Middle frontal gyrus (tissue), 1 donor: ENCODE measurements at regions not wholly inside any gene's neighbourhood (a gene's known extent, or its start where the extent isn't known, plus 50 kb on each side); places are given as distances from the start of the nearest gene placed in this dataset.
"Not testable (repeated sequence)": the region's sequence is repeated elsewhere in the genome, so short reads cannot be mapped to it uniquely, and the experiment has no call there.

Experiments
- DNase-seq: peaks from one replicate; pipeline ENCODE4 v3.0.0-alpha.2; 2015; ENCODE audit warnings: low spot score; ENCODE audit errors: extremely low spot score

DNA sequence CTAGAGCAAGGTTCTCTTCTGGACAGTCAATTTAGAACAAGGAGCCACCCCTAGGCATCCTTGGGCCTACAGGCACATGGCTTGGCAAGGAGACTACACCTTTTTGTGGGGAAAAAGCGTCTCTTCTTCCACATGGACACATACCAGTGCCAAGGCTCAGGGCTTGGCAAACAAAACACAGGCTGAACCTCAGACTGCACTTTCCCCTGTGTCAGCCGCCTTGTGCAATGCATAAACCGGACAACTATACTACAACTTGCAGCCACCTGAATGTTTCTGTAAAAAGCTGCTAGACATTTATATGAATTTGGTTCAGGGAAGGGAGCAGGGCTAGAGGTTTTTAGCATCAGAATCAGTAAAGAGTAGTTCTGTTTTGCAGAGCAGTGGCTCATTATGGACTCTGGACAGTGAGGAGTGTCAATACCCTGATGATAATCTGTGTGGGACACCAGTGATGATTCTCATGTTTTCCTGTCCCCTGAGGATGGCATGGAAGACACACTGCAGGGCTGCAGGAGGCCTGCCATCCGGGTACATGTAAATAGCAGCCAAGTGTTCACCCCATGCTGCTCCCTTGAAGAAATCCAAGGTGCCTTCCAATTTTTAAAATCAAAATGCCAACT lies 118.9 kb downstream of the GATA3 start:
- no peak for DNase-seq

DNA sequence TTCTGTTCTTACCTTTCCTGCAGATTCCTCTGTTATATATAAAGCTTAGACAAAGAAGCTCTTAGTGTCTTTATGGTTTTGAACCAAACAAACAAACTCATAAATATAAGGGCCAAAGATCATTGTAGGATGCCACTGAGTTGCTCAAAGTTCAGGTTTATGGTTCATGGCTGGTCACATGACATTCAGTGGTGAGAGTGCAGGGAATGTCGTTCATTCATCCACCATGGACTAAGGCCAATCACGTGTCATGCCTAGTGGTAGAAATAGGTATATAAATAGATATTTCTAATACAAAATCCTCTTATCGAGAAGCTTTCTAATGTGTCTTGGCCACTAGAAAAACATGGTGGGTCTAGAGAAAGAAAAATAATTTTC lies 119.4 kb downstream of the GATA3 start:
- DNase-seq: no peak

GRCh38 chr10:8174762-8175161 lies 120.3 kb downstream of the GATA3 start:
- DNase-seq: no peak

DNA sequence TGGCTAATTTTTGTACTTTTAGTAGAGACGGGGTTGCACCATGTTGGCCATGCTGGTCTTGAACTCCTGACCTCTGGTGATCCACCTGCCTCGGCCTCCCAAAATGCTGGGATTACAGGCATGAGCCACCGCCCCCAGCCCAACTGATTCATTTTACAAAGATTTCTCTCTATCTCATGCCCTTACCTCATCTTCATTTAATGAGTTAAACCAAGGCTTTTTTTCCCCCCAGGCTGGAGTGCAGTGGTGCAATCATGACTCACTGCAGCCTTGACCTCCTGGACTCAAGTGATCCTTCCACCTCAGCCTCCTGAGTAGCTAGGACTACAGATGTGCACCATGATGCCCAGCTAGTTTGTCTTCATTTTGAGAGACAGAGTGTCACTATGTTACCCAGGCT lies 123.0 kb downstream of the GATA3 start:
- not testable (repeated sequence) for DNase-seq

GRCh38 chr10:8179773-8180172 lies 125.3 kb downstream of the GATA3 start:
- not testable (repeated sequence) for DNase-seq

DNA sequence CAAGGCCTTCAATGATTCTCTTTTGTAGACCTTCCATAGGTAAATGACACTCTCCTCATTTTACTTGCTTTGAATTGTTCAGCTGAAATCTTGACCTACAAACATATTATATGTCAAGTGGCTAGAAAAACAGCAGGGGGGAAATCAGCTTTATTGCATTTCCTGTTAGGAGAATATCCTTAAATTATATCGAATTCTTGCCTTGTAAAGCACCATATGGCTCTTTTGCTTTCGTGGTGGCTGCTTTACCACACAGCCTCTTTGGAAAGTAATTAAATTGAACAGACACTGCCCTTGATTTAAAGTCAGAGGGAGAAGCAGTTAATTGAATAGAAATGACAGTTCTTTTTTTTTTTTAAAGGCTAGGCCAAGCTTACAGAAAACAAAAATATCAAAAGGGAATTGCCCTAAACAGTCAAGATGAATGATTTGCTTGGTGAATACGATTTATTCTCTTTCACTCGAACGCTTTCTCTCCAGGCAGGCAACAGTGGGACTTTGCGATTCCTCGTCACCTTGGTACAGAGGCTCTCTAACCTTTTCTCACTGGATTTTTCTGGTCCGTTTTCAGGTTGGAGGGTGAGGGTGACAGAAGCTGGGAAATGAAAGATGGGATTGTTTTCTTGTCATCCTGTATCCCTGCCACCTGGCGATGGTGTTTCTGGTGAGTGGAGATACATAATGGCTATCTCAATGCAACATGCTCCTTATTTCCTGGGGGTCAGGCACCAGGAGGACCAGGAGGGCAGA lies 126.0 kb downstream of the GATA3 start:
- no peak for DNase-seq

DNA sequence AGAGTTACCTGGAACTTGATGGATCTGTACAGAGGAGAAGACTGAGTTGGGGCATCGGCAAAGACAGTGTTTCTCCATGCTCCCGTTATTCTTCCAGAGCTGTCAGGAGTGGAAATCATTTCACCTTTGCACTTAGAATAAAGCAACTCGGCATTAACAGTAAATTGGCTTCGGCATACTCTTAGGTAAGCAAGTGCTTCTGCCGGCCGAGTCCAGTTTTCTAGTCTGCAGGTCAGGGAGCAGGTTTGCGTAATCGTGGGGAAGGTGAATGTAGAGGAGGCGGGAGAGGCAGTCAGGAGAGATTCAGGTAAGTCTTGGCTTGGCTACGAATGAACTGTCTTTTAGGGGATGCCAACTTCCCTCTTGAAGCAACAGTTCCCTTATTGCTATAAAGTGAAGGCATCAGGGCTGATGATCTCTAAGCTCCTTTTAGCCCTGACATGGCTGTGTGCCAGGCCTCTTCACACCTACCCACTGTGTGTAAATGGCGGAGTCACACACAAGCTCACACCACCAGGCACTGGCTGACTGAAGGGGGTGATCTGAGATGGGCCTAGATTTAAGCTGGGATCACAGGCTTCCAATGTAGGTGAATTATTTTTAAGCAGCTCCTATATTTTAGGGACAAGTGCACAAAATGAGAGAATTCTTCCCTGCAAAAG lies 127.1 kb downstream of the GATA3 start:
- DNase-seq: no peak

- DNase-seq: no peak
Observed at GRCh38 chr10:8182806-8183205, 128.3 kb downstream of the GATA3 start.

GRCh38 chr10:8183241-8183704 lies 128.8 kb downstream of the GATA3 start:
- DNase-seq: no peak

GRCh38 chr10:8187171-8187666 lies 132.7 kb downstream of the GATA3 start:
- no peak for DNase-seq

GRCh38 chr10:8189458-8189857 lies 135.0 kb downstream of the GATA3 start:
- DNase-seq: no peak

GRCh38 chr10:8192301-8192700 lies 137.8 kb downstream of the GATA3 start:
- no peak for DNase-seq

DNA sequence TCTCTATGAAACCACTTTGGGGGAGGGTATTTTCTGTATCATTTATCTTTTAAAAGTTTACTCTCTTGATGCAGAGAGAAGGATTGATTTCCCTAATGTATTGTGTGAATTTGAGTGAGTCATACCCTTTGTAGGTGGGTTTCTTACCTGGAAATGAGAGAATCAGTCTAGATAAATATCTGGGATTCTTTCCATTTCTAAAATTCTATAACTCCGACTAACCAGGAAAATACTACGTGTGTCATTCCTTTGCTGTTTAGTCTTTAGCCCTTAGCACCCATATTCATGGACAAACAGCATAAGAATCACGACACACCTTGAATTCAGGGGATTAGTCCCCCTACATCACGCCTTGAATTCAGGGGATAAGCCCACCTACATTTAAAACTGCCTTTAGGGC lies 139.1 kb downstream of the GATA3 start:
- DNase-seq: no peak

- DNase-seq: no peak
Observed at GRCh38 chr10:8194050-8194449, 139.6 kb downstream of the GATA3 start.

DNA sequence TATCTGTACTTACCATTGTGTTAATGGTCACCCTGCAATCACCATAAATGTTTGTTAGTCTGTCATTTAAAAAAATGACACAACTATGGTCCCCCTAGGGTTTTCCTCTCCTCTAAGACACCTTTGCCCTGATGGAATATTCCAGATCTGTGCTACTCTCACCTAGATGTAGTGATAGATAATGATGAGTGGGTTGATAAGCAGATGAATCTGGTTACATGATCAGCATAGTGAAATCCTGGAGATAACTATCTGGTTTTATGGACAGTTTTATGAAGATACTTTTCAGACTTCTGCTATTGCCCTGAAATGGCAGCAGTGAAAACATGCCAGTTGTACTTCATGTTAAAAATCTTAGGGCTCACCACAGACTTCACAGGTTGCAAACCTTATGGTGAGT lies 152.4 kb downstream of the GATA3 start:
- DNase-seq: no peak

DNA sequence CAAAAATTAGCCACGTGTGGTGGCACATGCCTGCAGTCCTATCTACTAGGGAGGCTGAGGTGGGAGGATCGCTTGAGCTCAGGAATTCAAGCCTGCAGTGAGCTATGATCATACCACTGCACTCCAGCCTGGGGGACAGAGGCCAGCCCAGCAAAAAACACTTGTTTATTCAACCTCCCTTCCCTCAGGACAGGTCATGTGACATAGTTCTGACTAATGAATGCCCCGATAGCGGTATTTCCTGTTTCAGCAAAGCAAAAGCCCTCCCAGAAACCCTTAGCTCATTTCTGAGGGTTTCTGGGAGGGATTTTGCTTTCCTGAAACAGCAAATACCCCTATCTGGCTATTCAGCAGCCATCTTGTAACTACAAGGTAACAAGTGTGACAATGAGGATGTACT lies 157.1 kb downstream of the GATA3 start:
- no peak for DNase-seq

DNA sequence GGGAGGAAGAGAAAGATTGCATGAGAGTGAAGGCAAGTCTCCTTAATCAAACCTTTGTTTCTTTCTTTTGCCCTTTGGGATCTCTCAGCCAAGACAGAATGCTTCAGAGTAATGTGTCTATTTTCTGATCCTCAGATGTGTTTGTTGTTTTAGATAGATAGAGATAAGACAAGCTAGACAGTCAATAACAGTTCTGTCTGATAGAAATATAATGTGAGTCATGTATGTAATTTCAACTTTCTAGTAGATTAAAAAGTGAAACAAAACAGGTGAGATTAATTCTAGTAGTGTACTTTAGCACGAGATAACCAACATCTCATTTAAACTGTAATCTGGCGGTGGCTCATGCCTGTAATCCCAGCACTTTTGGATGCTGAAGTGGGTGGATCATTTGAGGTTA lies 159.2 kb downstream of the GATA3 start:
- DNase-seq: no peak

GRCh38 chr10:8214587-8214986 lies 160.1 kb downstream of the GATA3 start:
- DNase-seq: no peak

- DNase-seq: no peak
Observed at GRCh38 chr10:8216893-8217292, 162.4 kb downstream of the GATA3 start.

DNA sequence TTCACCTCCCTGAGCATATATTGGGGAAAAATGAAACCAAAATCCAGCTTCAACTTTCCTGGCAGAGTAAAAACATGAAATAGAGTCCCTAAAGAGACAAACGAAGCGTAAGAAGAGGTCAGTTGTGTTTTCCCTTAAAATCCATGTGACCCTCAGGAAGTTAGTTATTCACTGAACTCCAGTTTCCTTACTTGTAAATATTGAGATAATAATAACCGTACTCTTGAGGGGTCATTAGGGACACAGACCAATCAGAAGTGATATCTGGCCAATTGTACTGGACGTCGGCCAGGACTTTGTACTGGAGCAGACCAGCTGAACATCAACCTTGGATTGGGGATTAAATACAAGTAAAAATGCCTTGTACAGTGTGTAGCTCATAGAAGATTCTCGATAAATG lies 167.0 kb downstream of the GATA3 start:
- no peak for DNase-seq

GRCh38 chr10:8224591-8224990 lies 170.1 kb downstream of the GATA3 start:
- no peak for DNase-seq

GRCh38 chr10:8225187-8225586 lies 170.7 kb downstream of the GATA3 start:
- DNase-seq: no peak
